GM18861 (cell line): ENCODE measurements at regions not wholly inside any gene's neighbourhood (a gene's known extent, or its start where the extent isn't known, plus 50 kb on each side); places are given as distances from the start of the nearest gene placed in this dataset.
"Not testable (repeated sequence)": the region's sequence is repeated elsewhere in the genome, so short reads cannot be mapped to it uniquely, and the experiment has no call there.

Source experiments
- ATAC-seq: cut with Tn5 transposase; IDR thresholded peaks from one replicate; pipeline ENCODE4 v1.9.1; 2021; ENCODE audit not compliant: unreplicated experiment

- no peak for ATAC-seq
Observed at GRCh38 chr10:105592468-105592867, 951.4 kb downstream of the SORCS3 start.

- ATAC-seq, result no peak
Observed at GRCh38 chr10:105586451-105587098, 945.5 kb downstream of the SORCS3 start.

GRCh38 chr10:105585753-105586152, 944.7 kb downstream of the SORCS3 start:
- no peak for ATAC-seq

- ATAC-seq, result no peak
Observed at GRCh38 chr10:105585171-105585570, 944.1 kb downstream of the SORCS3 start.

- ATAC-seq, result no peak
Observed at GRCh38 chr10:105579112-105579511, 938.0 kb downstream of the SORCS3 start.

- ATAC-seq, result no peak
Observed at GRCh38 chr10:105577865-105578607, 936.9 kb downstream of the SORCS3 start.

GRCh38 chr10:105559333-105560097, 918.4 kb downstream of the SORCS3 start:
- no peak for ATAC-seq

GRCh38 chr10:105550453-105550852, 909.4 kb downstream of the SORCS3 start:
- not testable (repeated sequence) for ATAC-seq

- ATAC-seq, result no peak
Observed at GRCh38 chr10:105549731-105550130, 908.6 kb downstream of the SORCS3 start.

- no peak for ATAC-seq
Observed at GRCh38 chr10:105545101-105545500, 904.0 kb downstream of the SORCS3 start.

GRCh38 chr10:105540381-105540780, 899.3 kb downstream of the SORCS3 start:
- no peak for ATAC-seq

GRCh38 chr10:105538874-105539273, 897.8 kb downstream of the SORCS3 start:
- no peak for ATAC-seq

GRCh38 chr10:105535478-105535877, 894.4 kb downstream of the SORCS3 start:
- no peak for ATAC-seq

- no peak for ATAC-seq
Observed at GRCh38 chr10:105534086-105534485, 893.0 kb downstream of the SORCS3 start.

GRCh38 chr10:105516511-105516910, 875.4 kb downstream of the SORCS3 start:
- ATAC-seq, result no peak

- no peak for ATAC-seq
Observed at GRCh38 chr10:105514106-105514505, 873.0 kb downstream of the SORCS3 start.

- ATAC-seq, result no peak
Observed at GRCh38 chr10:105509517-105509916, 868.4 kb downstream of the SORCS3 start.

GRCh38 chr10:105506262-105506661, 865.2 kb downstream of the SORCS3 start:
- no peak for ATAC-seq

GRCh38 chr10:105503714-105504113, 862.6 kb downstream of the SORCS3 start:
- no peak for ATAC-seq

- no peak for ATAC-seq
Observed at GRCh38 chr10:105502058-105502457, 861.0 kb downstream of the SORCS3 start.

GRCh38 chr10:105494944-105495343, 853.9 kb downstream of the SORCS3 start:
- ATAC-seq, result no peak

- ATAC-seq, result no peak
Observed at GRCh38 chr10:105494303-105494702, 853.2 kb downstream of the SORCS3 start.
